ENCODE measurements at regions not wholly inside any gene's neighbourhood (a gene's known extent, or its start where the extent isn't known, plus 50 kb on each side); places are given as distances from the start of the nearest gene placed in this dataset.

- H3K27me3 ChIP-seq (replicated peaks in 1 of 4; ENCODE audit: control insufficient read depth in 3 of 4, extremely low read depth in 1 of 4, insufficient read depth in 3 of 4, low read length in 3 of 4): no peaks in the 10 kb centered on the region
- FAIRE-seq: no peak
- POLR2A ChIA-PET (ENCODE audit: partially characterized antibody): interaction anchor here (0.7 to 2.2 kb wide), 4 partner anchors 9 to 489 kb away, joined by 3 to 6 read pairs (median 4); partner anchors contain the start of genes IFRD1 and TMEM168
- TF ChIP-seq KDM1A (IDR thresholded peaks at IDR 0.05; ENCODE audit: borderline replicate concordance, low read length): no peak
- no peak for TF ChIP-seq GTF2F1 (IDR thresholded peaks at IDR 0.05; ENCODE audit: borderline replicate concordance, low read depth, low read length)
- no peak; the same call in 1 of the 2 replicates for TF ChIP-seq TAF1 (IDR thresholded peaks at IDR 0.05; ENCODE audit: low read depth, low read length)
- TF ChIP-seq PHF8 (conservative IDR thresholded peaks at IDR 0.05; ENCODE audit: low read depth, low read length): peak; percentile 73
- peak; percentile 93 for TF ChIP-seq SP1 (IDR thresholded peaks at IDR 0.05; ENCODE audit: low read depth, low read length)
- TF ChIP-seq JUND (IDR thresholded peaks at IDR 0.05; ENCODE audit: low read length): no peak
- TF ChIP-seq SUZ12 (IDR thresholded peaks at IDR 0.05; ENCODE audit: low read length): no peak
- peak; percentile 25; the same call in 1 of the 2 replicates for TF ChIP-seq POLR2AphosphoS5 (IDR thresholded peaks at IDR 0.05; ENCODE audit: low read depth, low read length)
- no peak for TF ChIP-seq JUN (IDR thresholded peaks at IDR 0.05; ENCODE audit: low read depth, low read length)
- 0 out of 2 replicates have a peak, but pooled peaks have one; percentile 22 for TF ChIP-seq SP4 (IDR thresholded peaks at IDR 0.05; ENCODE audit: low read length)
- TF ChIP-seq MAFK (IDR thresholded peaks at IDR 0.05; ENCODE audit: low read depth, low read length): no peak
- TF ChIP-seq EGR1 (IDR thresholded peaks at IDR 0.05; ENCODE audit: borderline replicate concordance, low read depth, low read length): no peak; the same call in 1 of the 2 replicates
- no peak for TF ChIP-seq TAF7 (optimal IDR thresholded peaks at IDR 0.05; ENCODE audit: borderline replicate concordance, low read depth, low read length)
These were observed 146.9 kb downstream of the GPR85 start for GRCh38 chr7:112939574-112940313.

More at GRCh38 chr7:112939574-112940313, 146.9 kb downstream of the GPR85 start:
- H4K20me1 ChIP-seq (replicated peaks in 1 of 2; ENCODE audit: control insufficient read depth in 1 of 2, insufficient read depth in 2 of 2, low read length in 2 of 2): peaks cover 0 to 3% of the 10 kb centered on the region in 2 experiments
- H2AFZ ChIP-seq (ENCODE audit: low read length): peak overlapping the region; percentile 97
- H3K23me2 ChIP-seq (ENCODE audit: low read depth, low read length): peaks cover 5% of the 10 kb centered on the region
- H2AK5ac ChIP-seq (ENCODE audit: low read depth, low read length): no peak overlapping the region
- no peak overlapping the region for H2BK20ac ChIP-seq (ENCODE audit: low read length)
- H3K9ac ChIP-seq (replicated peaks in 1 of 4; ENCODE audit: extremely low read depth in 1 of 4, low read depth in 3 of 4, low read length in 3 of 4): peak overlapping the region; percentile 65 to 96 (median 86)
- H3K23ac ChIP-seq (ENCODE audit: insufficient read length): no peak overlapping the region
- H3K18ac ChIP-seq (ENCODE audit: extremely low read depth, low read length): peak overlapping the region; percentile 2; the same call in 1 of the 2 replicates
- H3K4me1 ChIP-seq (replicated peaks in 1 of 4; ENCODE audit: control insufficient read depth in 3 of 4, insufficient read depth in 4 of 4, low read length in 3 of 4): peaks cover 0 to 5% (median 4%) of the 10 kb centered on the region in 4 experiments; a peak in 4 of 7 replicates
- peaks cover 0 to 4% (median 0%) of the 10 kb centered on the region in 4 experiments; a peak in 1 of 8 replicates for H3K36me3 ChIP-seq (ENCODE audit: control insufficient read depth in 2 of 4, insufficient read depth in 4 of 4, low read length in 3 of 4)
- H3K79me2 ChIP-seq (ENCODE audit: control insufficient read depth in 1 of 2, insufficient read depth in 2 of 2, low read length in 2 of 2): peaks cover 0 to 37% of the 10 kb centered on the region in 2 experiments; a peak in 2 of 4 replicates
- peak overlapping the region; percentile 73 for H3K56ac ChIP-seq (replicated peaks; ENCODE audit: insufficient read length, low read depth, low read length)
- peak overlapping the region; percentile 77 to 95 (median 88) for H3K4me3 ChIP-seq (ENCODE audit: extremely low read depth in 1 of 4, insufficient read depth in 2 of 4, low read depth in 3 of 4, low read length in 4 of 4)
- peak overlapping the region; percentile 90 for H3K27ac ChIP-seq (ENCODE audit: low read depth, low read length)
- no peaks in the 10 kb centered on the region for H3K79me1 ChIP-seq (ENCODE audit: low read depth, low read length)
- H4K8ac ChIP-seq (ENCODE audit: extremely low read depth, insufficient read depth, low read length): peak overlapping the region; percentile 93; the same call in 1 of the 2 replicates
- CTCF ChIA-PET (ENCODE audit: partially characterized antibody): no interaction called here
- peak; percentile 96 to 97 for DNase-seq (ENCODE audit: low read depth in 1 of 2, low spot score in 2 of 2)
- H3K4ac ChIP-seq (replicated peaks; ENCODE audit: insufficient read length, low read depth, low read length): peak overlapping the region; percentile 70
- no peak overlapping the region for H2BK15ac ChIP-seq (ENCODE audit: low read length)
- peak overlapping the region; percentile 68 to 99 for H3K4me2 ChIP-seq (ENCODE audit: insufficient read depth in 1 of 2, low read depth in 2 of 2, low read length in 2 of 2)
- H2BK5ac ChIP-seq (ENCODE audit: low read depth, low read length): peak overlapping the region; percentile 75
- no peak overlapping the region for H2BK120ac ChIP-seq (replicated peaks; ENCODE audit: low read depth, low read length)
- peak overlapping the region; percentile 90 for H4K5ac ChIP-seq (ENCODE audit: insufficient read length, low read depth, low read length)
- WGBS, 2 experiments (ENCODE audit: extremely low coverage in 1 of 2, insufficient coverage in 1 of 2, insufficient read length in 1 of 2, insufficient replicate concordance in 2 of 2, low coverage in 1 of 2, low lambda C conversion rate in 2 of 2, missing lambda C conversion rate in 1 of 2): 2% methylated on average over 40 of the region's 55 CpGs; no CpG with 5 or more reads in 1 of the 2 experiments
- peak overlapping the region; percentile 63 for H4K91ac ChIP-seq (replicated peaks; ENCODE audit: insufficient read length, low read length)
- H3K14ac ChIP-seq (ENCODE audit: insufficient read length): peak overlapping the region; percentile 35
- H2BK12ac ChIP-seq (ENCODE audit: low read depth, low read length): no peak overlapping the region; the same call in 1 of the 2 replicates
- no peaks in the 10 kb centered on the region for H3K9me3 ChIP-seq (ENCODE audit: insufficient read depth in 2 of 2, low read depth in 1 of 2, low read length in 1 of 2)
